IMR-90 (cell line): ENCODE measurements at regions not wholly inside any gene's neighbourhood (a gene's known extent, or its start where the extent isn't known, plus 50 kb on each side); places are given as distances from the start of the nearest gene placed in this dataset.

Source experiments
- POLR2A ChIP-seq: IDR thresholded peaks from 2 replicates; pipeline ENCODE4 v1.6.1; 2012; ENCODE audit warnings: mild to moderate bottlenecking, low read depth, low read length
- RAD21 ChIP-seq: IDR thresholded peaks from 2 replicates; pipeline ENCODE4 v1.6.1; 2012; ENCODE audit warnings: low read length, improper control_type of control experiment
- TF ChIP-seq, protein P1 (sequence below): conservative IDR thresholded peaks from 2 replicates; pipeline ENCODE4 v1.5.1; 2012; ENCODE audit warnings: mild to moderate bottlenecking, low read depth, low read length, improper control_type of control experiment

GRCh38 chr4:75302648-75303047 lies 211.6 kb downstream of the RCHY1 start:
- TF ChIP-seq, protein P1, sequence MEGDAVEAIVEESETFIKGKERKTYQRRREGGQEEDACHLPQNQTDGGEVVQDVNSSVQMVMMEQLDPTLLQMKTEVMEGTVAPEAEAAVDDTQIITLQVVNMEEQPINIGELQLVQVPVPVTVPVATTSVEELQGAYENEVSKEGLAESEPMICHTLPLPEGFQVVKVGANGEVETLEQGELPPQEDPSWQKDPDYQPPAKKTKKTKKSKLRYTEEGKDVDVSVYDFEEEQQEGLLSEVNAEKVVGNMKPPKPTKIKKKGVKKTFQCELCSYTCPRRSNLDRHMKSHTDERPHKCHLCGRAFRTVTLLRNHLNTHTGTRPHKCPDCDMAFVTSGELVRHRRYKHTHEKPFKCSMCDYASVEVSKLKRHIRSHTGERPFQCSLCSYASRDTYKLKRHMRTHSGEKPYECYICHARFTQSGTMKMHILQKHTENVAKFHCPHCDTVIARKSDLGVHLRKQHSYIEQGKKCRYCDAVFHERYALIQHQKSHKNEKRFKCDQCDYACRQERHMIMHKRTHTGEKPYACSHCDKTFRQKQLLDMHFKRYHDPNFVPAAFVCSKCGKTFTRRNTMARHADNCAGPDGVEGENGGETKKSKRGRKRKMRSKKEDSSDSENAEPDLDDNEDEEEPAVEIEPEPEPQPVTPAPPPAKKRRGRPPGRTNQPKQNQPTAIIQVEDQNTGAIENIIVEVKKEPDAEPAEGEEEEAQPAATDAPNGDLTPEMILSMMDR, result no peak
- TF ChIP-seq RAD21 (no peak), POLR2A (no peak)
